ENCODE measurements at regions not wholly inside any gene's neighbourhood (a gene's known extent, or its start where the extent isn't known, plus 50 kb on each side); places are given as distances from the start of the nearest gene placed in this dataset.
"Not testable (repeated sequence)": the region's sequence is repeated elsewhere in the genome, so short reads cannot be mapped to it uniquely, and the experiment has no call there.

DNA sequence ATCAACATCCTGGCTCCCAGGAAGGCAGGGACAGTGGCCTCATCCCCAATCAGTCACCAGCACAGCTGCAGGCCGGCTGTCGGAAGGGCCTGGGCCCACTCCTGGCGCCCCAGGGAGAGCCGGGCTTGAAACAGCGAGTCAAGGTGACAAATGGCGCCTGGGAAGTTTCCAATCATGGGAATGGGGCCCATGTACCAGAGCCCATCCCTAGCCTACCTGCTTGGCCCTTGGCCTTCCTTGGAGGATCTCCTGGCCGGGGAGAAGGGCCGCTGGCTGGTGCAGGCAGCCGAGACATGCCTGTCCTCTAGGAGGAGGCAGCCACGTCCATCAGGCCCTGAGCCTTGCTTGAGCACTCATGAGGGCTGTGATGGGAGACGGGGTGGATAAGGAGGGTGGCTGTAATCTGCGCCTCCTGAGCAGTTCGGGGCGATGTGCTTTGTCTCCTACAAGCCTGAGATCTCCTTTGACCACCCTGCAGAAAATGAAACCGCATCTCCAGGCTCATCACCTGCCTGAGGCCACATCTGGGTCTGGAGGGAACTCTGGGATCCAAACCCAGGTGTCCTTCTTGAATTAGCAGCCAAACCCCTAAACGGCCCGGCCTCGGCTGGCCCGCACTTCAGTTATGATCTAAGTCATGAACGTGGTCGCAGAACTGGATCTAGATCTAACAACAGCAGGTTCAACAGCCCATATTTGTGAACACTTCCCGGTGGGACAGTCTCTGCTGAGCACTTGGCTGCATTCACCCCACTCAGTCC is 862.0 kb downstream of the TBC1D22A start:
- DNase-seq = no peak

DNA sequence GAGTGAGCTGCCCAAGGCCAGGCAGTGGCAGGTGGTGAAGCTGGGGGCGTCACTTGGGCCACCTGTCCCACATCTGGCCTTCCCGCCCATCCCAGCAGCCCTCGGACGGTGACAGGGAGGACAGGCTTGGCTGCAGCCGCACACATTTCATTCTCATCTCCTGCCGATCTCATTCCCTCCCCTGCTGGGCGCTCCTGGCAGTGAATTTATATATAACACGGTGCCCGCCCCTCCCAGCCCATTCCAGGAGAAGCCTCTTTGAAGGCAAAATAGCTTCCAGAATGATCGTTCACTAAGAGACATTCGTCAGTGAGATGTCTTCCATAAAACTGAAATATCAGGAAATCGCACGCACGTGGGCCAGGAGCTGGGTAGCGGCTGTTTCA is 861.3 kb downstream of the TBC1D22A start:
- no peak for DNase-seq

DNA sequence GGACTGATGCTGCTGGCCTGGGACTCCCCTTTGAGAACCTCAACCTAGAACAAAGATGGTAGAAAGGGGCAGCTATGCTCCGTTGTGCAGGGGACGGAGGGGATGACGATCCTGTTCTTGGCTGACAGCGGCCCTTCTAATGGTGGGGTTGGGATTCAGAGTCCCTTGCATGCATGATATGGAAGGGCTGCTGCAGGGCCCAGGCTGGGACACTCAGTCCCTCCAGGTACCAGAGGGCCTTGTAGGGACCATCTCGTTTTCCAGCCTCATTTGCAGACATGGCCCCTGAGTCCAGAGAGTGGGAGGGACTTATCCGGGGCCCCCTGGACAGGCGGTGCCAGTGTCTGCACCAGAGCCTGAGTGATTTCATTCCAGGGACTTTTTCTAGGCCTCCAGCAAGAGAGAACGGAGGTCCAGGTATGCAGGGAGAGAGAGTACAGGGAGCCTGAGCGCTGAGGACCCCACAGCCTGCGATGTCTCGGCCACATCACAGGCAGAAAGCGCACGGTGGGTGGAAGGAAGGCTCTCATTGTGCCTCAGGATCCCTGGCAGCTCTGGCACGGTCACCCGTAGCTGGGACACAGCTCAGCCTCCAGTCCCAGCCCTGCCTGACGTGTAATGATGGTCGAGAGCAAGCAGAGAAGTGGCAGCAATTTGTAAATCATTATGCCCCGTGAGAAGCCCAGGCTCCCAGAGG is 860.8 kb downstream of the TBC1D22A start:
- no peak for DNase-seq

DNA sequence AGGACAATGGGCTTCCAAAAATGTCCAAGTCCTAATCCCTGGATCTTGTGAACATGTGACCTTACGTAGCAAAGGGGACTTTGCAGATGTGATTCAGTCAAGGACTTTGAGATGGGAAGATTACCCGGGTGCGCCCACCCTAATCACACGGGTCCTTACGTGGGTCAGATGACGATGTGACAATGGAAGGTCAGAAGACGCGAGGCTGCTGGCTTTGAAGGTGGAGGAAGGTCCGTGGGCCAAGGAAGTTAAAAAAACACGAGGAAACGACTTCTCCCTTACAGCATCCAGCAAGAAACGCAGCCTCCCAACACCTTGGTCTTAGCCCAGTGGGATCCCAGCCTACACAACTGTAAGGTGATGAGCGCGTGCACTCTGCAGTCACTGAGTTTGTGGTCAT is 860.1 kb downstream of the TBC1D22A start:
- no peak for DNase-seq

DNA sequence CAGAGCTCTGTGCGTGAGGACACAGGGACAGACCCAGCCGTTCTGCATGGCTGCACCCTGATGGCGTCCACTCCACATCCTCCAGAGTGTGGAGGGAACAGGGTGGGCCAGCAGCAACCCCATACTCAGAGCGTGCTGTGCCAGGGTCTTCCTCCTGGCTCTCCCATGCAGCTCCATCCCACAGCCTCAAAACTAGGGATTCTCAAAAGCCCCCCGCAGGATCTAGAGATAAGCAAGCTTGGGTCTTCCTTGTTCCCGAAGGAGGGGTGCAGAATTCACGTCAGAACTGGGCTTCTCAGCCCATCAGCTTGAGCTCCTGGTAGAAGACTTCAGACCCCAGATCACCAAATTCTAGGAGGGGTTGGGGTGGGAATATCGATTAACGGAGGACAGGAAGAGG is 858.8 kb downstream of the TBC1D22A start:
- no peak for DNase-seq

DNA sequence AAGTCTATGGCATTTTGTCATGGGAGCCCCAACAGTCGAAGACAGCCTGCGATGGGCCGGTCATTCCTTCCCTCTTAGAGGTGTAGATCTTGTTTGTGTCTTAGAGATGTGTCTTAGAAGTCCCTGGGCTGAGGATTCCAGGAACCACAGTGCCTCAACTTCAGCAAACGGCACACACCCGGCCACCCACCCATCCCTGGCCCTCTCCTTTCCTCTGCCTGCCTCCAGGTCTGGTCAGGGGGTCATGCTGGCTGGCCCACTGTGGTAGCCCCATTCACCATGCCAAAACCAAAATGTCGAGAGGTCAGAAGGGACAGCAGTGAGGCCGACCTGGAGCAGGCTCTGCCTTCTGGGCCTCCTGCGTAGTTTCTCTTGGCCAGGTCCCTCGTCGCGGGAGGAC is 857.9 kb downstream of the TBC1D22A start:
- no peak for DNase-seq

DNA sequence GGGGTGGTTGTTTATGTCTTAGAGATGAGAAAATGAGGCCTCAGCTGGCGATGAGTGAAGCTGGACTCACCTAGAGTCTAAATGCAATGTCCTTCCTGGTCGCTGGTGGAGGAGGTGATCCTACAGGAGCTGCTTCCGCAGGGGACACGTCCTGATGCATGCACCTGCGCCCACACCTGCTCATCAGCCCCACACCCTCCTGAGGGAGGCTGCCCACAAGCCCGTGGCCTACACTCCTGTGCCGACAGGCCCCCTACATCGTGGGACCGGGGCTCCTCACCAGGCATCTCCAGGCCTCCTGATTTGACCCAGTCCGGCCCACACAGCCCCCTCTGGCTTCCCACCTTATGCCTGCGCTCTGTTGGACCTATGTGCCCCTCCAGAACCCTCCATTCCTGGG is 857.2 kb downstream of the TBC1D22A start:
- DNase-seq = no peak

DNA sequence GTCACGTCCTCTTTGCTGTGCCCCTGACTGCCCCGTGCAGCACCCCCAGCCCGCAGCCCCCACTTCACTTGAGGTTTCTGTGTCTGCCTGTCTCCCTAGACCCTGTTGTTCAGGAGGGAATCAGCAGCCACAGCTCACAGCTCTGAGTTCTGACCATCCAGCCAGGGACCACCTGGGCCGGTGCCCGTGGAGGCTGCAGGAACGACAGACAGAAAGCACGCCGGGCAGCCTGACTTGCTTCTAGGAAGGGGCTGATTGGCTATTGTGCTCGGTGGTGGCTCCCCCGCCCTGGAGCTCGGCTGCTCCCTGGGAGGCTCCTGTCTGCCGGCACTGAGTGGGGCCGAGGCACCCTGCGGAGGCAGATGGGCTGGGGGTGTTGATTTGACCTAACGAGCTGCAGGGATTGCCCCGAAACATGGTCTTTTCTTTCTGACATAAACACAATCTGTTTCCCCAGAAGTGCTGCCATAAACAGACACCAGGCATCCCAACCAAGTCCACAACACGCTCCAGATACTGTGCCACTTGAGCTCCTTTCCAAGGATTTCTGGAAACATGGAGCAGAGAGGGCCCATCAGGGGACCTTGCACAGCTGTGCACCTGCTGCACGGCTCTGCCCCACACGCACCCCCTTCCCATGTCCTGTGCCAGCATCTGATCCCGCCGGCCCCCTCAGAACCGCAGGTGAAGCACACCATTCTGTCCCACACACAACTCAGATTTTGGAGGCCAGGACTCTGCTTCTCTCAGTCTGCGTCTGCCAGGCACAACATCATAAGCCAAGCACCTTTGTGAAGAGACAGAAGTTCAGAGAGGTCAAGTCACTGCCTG is 855.9 kb downstream of the TBC1D22A start:
- no peak for DNase-seq

DNA sequence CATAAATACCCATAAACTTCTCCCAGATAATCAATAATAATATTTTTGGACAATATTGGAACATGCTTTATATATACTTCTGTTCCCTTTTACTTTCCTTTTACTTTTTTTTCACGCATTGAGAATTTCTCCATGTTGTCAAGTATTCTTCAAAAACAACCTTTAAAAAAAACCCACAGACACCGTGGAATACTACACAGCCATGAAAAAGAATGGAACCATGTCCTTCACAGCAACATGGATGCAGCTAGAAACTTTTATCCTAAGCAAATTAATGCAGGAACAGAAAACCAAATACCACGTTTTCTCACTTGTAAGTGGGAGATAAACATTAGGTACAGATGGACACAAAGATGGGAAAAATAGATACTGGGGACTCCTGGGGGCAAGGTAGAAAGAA is 854.7 kb downstream of the TBC1D22A start:
- DNase-seq = no peak

DNA sequence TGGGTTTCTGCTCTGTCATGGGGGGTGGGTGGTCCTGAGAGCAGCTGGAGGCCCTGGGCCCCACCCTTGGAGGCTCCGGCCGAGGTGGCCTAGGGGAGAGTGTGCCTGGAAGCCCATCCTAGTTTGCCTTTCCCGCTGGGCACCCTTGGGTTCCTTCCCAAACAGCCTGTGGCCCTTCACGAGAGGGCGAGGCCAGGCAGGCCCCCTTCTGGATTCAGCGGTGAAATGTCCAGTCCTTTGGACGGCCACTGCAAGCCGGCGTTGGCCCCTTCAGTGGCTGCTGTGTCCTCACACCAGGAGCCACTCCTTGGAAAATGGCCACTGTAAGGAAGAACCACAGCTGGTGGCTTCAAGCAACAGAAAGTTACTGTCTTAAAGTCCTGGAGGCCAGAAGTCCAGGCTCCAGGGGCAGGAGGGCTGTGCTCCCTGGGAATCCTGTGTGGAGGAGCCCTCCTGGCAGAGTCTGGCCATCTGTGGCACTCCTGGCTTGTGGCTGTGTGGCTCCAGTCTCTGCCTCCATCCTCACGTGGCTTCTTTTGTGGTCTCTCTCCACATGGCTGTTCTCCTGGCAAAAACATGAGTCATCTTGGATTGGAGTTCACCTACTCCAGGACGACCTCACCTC is 854.1 kb downstream of the TBC1D22A start:
- no peak for DNase-seq

DNA sequence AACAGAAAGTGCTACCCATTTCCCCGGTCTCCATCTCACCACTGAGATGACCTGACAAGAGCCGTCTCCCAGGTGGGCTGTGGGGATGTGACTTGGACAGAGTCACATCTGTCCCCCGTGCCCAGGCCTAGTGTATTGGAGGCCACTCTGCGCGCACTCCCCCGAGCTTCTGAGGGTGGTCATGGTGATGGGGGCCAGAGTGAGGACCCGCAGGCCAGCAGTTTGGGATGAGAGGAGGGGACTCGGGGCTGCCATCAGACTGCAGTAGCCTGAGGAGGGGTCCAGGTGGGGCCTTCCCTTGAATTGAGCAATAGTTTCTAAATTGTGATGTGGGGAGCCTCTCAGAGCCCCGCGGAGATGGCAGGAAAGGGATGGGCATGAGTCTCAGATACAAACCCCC is 852.6 kb downstream of the TBC1D22A start:
- no peak for DNase-seq

DNA sequence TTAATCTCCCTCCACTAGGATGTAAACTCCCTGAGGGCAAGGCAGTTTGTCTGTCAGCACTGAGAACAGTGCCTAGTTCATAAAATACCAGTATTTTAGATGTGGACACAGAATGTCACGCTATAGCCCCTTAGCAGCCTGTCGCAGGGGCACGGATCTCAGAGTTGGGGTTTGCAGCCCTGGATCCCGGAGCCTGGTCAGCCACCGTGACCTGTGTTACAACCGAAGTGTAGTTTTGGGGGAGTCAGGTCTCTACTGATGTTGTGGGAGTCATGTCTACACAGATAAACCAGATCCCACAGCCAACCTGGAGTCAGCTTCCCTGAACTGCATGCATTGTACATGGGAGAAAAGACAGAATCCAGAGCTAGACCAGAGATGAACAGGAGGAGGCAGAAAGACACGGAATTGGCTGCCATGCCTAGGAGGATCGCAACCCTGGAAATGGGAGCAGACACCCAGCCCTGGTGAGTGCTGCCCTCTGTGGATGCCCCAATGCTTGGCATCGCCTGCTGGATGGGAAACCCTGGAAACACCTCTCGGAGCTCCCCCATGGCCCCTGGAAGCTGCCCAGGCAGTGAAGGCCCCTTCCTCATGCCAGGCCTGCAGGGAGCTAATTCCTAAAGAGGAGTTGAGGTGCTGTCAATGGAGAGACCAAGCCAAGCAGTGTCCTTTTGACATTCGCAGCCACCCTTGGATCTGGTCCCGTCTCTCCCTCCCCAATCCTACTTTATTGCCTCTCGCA is 851.3 kb downstream of the TBC1D22A start:
- DNase-seq = no peak

DNA sequence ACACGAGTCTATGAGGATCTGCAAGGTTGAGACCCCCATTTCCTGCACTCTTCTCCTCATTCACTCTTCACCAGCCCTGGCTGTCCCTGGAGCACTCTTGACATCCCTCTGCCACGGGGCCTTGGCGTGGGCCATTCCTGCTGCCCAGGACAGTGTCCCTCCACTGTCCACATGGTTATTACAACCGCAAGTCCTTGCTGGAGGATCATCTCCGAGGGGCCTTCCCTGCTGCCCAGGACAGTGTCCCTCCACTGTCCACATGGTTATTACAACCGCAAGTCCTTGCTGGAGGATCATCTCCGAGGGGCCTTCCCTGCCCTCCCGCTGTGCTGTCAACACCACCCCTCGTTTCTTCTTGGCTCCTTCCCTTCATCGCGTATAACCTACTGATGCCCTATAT is 850.7 kb downstream of the TBC1D22A start:
- not testable (repeated sequence) for DNase-seq

DNA sequence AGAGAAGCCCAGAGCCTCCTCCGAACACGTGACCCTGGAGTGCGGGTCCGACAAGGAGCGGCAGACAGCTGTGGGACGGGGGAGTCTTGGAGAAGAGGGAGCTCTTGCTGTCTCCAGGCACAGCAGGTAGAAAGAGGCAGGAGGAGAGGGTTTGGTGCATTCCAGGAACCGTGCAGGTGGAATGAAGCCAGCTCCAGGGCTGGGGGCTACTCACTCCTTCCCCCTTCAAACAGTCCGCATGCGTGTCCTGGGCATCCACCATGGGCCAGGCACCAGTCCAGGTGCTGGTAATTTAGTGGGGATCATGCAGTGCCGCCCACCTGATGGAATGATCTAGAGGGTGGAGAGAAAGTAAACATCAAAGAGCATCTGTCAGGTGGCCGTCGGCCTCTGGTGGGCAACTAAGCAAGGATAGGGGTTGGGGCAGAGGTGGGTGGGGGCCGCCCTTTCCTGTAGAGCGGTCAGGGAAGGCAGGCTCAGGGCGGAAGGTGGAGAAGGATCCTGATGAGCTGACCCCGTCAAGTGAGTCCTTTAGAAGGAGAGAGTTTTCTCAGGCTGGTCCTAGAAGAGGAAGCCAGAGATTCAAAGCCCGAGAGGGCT is 850.0 kb downstream of the TBC1D22A start:
- DNase-seq = no peak

DNA sequence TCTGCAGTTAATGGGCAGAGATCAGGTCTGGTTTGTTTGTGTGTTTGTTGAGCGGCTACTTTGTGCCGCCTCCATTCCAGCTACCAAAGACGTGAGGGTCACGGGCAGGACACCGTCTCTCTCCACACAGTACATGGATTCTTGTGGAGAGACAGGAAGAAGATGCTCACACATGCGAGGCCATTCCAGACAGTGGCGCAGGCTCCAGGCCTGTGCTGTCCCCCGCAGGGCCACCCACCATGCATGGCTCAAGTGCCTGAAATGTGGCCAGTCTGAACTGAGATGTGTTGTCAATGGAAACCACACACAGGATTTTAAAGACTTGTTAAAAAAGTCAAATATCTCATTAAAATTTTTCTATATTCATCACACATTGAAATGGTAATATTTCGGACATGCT is 848.3 kb downstream of the TBC1D22A start:
- no peak for DNase-seq

DNA sequence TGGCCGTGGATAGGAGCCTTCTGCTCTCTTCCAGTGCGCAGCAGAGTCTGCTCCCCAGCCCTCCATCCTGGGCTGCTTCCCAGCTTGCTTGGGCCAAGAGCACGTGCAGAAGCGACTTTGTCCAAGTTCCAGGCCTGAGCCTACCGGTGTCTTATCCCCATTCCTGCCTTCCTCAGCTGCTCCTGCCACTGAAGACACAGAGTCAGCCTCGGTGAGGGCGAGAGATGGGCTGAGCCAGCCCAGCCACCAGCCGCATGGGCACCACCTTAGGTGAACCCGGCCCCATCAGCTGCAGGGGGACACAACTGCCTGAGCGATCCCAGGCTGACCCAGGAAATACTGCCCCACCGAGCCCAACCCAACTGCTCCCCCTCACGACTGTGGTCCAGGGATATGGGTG is 847.8 kb downstream of the TBC1D22A start:
- no peak for DNase-seq

DNA sequence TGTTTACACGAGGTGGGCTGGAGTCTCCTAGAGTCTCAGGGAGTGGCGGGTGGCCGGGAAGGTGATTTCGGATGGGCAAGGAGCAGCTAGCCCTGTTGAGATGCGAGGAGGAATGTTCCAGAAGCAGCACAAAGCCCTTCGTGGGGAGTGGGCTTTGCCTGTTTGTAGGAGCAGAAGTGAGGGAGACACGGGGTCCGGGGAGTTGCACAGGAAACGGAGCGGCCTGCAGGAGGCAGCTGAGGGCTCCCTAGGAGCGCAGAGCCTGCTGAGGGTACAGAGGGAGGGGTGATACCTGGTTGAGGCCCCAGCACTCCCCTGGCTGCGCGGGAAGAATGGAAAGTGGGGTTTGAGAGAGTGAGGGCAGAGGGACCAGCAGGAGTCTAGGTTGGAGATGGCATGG is 847.2 kb downstream of the TBC1D22A start:
- no peak for DNase-seq

DNA sequence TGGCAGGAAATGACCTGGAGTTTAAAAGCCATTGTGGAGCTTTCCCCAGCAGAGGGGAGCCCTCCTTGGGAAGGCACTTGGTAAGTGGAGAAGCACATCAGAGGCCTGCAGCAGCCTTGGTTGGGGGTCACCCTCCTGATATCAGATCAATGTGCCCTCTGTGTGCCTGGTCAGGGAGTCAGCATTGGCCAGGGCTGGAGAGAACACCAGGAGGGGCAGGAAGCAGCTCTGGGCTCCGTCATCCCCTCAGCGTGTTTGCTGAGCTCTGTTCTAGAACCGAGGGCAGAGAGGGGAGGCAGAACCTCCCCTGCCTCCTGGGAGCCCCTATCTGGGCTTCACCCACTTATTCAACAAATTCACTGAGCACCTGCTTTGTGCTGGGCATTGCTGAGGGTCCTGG is 846.0 kb downstream of the TBC1D22A start:
- no peak for DNase-seq

DNA sequence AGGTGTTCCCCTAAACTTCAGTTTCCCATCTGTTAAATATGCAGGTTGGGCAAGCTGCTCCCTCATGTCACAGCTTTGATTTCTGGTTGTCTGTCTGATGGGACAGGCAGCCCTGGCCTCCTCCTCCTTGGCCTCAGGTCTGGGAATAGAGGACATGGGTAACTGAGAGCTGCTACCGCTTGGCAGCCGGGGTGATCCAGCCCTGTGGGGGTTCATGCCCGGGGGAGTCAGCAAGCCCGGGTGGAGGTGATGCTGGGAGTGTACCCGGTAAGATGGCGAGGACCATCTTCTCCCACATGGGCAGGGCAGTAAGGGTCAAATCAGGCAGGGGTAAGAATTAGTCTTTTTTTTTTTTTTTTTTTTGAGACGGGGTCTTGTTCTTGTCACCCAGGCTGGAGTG is 845.0 kb downstream of the TBC1D22A start:
- DNase-seq = no peak

DNA sequence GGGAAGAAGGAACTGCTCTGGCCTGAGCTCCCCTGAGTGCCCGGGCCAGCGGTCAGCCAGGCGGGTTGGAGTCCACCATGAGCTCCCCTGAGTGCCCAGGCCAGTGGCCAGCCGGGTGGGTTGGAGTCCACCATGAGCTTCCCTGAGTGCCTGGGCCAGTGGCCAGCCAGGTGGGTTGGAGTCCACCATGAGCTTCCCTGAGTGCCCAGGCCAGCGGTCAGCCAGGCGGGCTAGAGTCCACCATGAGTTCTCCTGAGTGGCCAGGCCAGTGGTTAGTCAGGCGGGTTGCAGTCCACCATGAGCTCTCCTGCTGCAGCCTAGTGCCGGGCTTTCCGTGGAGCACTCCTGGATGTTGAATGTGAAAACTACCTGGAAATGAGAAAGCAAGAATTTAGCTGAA is 844.0 kb downstream of the TBC1D22A start:
- no peak for DNase-seq

DNA sequence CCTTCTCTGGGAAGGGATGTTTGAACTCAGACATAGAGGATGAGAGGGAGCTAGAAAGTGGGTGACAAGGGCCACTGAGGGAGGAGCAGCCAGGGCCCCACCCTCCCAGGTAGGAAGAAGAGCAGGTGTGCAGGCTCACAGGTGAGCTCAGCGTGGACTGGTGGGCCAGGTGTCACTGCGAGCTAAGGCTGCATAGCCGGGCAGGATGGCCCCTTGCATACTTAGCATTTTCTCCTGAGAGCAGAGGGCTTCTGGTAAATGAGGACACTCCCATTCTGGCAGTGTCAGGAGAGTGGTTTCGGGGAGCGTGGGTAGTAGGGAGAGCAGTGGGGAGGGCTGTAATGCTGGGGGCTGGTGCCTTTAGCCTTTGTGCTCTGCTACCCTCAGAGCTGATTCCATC is 843.4 kb downstream of the TBC1D22A start:
- no peak for DNase-seq

DNA sequence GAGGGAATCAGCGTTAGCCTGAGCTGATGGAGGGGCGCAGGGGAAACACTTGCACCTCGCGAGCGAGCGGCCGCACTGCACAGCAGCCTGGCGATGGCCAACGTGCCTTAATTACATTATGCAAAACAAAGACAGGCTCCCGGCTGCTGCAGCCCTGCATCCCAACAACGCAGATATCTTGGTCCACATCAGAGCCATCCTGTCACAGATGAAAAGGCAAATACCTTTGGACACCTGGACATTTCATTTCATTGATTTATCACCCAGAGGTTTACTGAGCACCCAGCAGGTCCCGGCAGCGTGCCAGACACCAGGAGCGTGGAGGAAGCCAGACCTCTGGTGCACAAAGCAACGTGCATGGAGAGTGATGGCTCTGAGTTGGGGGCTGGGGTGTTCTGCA is 843.0 kb downstream of the TBC1D22A start:
- no peak for DNase-seq
